Panc1 (cell line): ENCODE measurements at regions not wholly inside any gene's neighbourhood (a gene's known extent, or its start where the extent isn't known, plus 50 kb on each side); places are given as distances from the start of the nearest gene placed in this dataset.

Experiments used
- ATAC-seq: fragments of 200-7000 bp; cut with Tn5 transposase; 2 replicates; pipeline ENCODE4 v1.9.1; 2020; ENCODE audit warnings: mild to moderate bottlenecking, moderate library complexity
- BruUV-seq: library from RNA; stranded (reverse); fragments of 400-500 nt; replicated peaks from 2 replicates; lab custom pipeline; 2021; lab: Mats Ljungman, UMichigan
- CTCF ChIA-PET: fragments of 300-600 bp; sonication (Branson Sonifier 250); formaldehyde crosslinking; loops from one replicate; lab custom pipeline; 2022; ENCODE audit warnings: antibody characterized with exemption; lab: Charles Lee
- POLR2A ChIA-PET: fragments of 300-600 bp; sonication (Branson Sonifier 250); formaldehyde crosslinking; loops from one replicate; lab custom pipeline; 2022; ENCODE audit warnings: antibody characterized with exemption; lab: Charles Lee
- DNase-seq: peaks from one replicate; pipeline ENCODE4 v3.0.0-alpha.2; 2010; ENCODE audit warnings: low read depth, low spot score
- H3K27ac ChIP-seq: 2 replicates; pipeline ENCODE4 v1.5.1; 2011; ENCODE audit warnings: mild to moderate bottlenecking, low read length, inconsistent platforms
- H3K27me3 ChIP-seq: fragments of 200-500 bp; sonication (Bioruptor generic); 2 replicates; pipeline ENCODE4 v1.6.0; 2014; ENCODE audit warnings: low read length, inconsistent platforms; ENCODE audit not compliant: control insufficient read depth, insufficient read depth
- H3K36me3 ChIP-seq: fragments of 200-500 bp; sonication (Bioruptor generic); 2 replicates; pipeline ENCODE4 v1.5.1; 2014; ENCODE audit warnings: inconsistent platforms, mild to moderate bottlenecking, low read length, moderate library complexity; ENCODE audit not compliant: control insufficient read depth, insufficient read depth
- H3K4me1 ChIP-seq: 2 replicates; pipeline ENCODE4 v1.5.1; 2011; ENCODE audit warnings: inconsistent platforms, mild to moderate bottlenecking, low read length, moderate library complexity; ENCODE audit not compliant: control insufficient read depth, insufficient read depth
- H3K4me3 ChIP-seq, 2 experiments: 2 replicates each; pipeline ENCODE4 v1.5.1; 2011 to 2012; ENCODE audit warnings: low read depth in 2 of 2, low read length in 2 of 2, mild to moderate bottlenecking in 2 of 2, inconsistent platforms in 1 of 2, moderate library complexity in 1 of 2
- H3K9me3 ChIP-seq: fragments of 200-500 bp; sonication (Bioruptor generic); 2 replicates; pipeline ENCODE4 v1.5.1; 2014; ENCODE audit warnings: low read depth, mild to moderate bottlenecking, inconsistent platforms, low read length, moderate library complexity; ENCODE audit not compliant: control insufficient read depth, insufficient read depth
- CTCF ChIP-seq: fragments of 450-650 bp; IDR thresholded peaks from 2 replicates; pipeline ENCODE4 v1.5.1; 2017; ENCODE audit warnings: mild to moderate bottlenecking
- POLR2AphosphoS5 ChIP-seq: IDR thresholded peaks from 2 replicates; pipeline ENCODE4 v1.6.1; 2012; ENCODE audit warnings: mild to moderate bottlenecking, low read depth, low read length, moderate library complexity
- SIN3A ChIP-seq: IDR thresholded peaks from 2 replicates; pipeline ENCODE4 v1.6.1; 2012; ENCODE audit warnings: low read depth, mild to moderate bottlenecking, low read length, moderate library complexity, borderline replicate concordance; ENCODE audit not compliant: insufficient read depth
- TCF7L2 ChIP-seq: IDR thresholded peaks from 2 replicates; pipeline ENCODE4 v1.6.1; 2011; ENCODE audit warnings: mild to moderate bottlenecking, low read depth, low read length, inconsistent platforms
- in situ Hi-C: cut with HindIII; loops from 2 replicates; pipeline ENCODE4 v1.10.0; 2016; ENCODE audit warnings: low sequenced_read_pairs, low pct_unique_long_range_greater_than_20kb
- intact Hi-C: fragments of 100-400 bp; cut with micrococcal nuclease; formaldehyde crosslinking; loops from one replicate; pipeline ENCODE4 v1.10.0; 2022; ENCODE audit not compliant: unreplicated experiment
- TF ChIP-seq, protein P1 (sequence below), 2 experiments: IDR thresholded peaks; 2 replicates each; pipeline ENCODE4 v1.6.1; 2011 to 2012; ENCODE audit warnings: low read depth in 2 of 2, control low read depth in 1 of 2, low read length in 1 of 2, mild to moderate bottlenecking in 1 of 2, moderate library complexity in 1 of 2; ENCODE audit not compliant: insufficient read depth in 1 of 2

DNA sequence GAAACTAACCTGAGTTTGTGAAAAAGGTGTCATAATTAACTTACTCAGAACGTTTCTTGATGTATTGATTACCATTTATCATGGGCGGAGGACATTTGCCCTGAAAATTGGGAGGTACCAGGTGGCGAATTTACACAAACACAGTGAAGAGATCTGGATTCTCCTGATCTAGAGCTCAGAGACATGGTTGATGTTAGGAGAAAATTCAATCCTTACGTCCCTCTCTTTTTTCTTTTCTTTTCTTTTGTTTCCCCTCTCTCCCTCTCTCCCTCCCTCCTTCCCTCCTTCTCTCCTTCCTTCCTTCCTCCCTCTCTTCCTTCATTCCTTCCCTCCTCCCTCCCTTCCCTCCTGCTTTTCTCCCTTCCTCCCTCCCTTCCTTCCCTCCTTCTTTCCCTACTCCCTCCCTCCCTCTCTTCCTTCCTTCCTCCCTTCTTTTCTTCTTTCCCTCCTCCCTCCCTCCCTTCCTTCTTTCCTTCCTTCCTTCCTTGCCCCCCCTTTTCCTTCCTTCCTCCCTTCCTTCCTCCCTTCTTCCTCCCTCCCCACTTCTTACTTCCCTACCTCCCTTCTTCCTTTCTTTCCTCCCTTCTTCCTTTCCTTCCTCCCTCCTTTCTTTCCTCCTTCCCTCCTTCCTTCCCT, 234.1 kb downstream of the OTOR start:
- no peak for DNase-seq
- ChIA-PET CTCF (no interaction called here), POLR2A (no interaction called here)
- no peak for ATAC-seq
- BruUV-seq, result no TSS peak
- Histone ChIP-seq H3K27me3 (no peaks in the 10 kb centered on the region), H3K36me3 (no peaks in the 10 kb centered on the region), H3K27ac (no peak overlapping the region), H3K4me3 (no peak overlapping the region), H3K9me3 (no peaks in the 10 kb centered on the region), H3K4me1 (no peaks in the 10 kb centered on the region)
- intact Hi-C loops, result no loop called here
- in situ Hi-C loops, result no loop called here
- TF ChIP-seq, protein P1, sequence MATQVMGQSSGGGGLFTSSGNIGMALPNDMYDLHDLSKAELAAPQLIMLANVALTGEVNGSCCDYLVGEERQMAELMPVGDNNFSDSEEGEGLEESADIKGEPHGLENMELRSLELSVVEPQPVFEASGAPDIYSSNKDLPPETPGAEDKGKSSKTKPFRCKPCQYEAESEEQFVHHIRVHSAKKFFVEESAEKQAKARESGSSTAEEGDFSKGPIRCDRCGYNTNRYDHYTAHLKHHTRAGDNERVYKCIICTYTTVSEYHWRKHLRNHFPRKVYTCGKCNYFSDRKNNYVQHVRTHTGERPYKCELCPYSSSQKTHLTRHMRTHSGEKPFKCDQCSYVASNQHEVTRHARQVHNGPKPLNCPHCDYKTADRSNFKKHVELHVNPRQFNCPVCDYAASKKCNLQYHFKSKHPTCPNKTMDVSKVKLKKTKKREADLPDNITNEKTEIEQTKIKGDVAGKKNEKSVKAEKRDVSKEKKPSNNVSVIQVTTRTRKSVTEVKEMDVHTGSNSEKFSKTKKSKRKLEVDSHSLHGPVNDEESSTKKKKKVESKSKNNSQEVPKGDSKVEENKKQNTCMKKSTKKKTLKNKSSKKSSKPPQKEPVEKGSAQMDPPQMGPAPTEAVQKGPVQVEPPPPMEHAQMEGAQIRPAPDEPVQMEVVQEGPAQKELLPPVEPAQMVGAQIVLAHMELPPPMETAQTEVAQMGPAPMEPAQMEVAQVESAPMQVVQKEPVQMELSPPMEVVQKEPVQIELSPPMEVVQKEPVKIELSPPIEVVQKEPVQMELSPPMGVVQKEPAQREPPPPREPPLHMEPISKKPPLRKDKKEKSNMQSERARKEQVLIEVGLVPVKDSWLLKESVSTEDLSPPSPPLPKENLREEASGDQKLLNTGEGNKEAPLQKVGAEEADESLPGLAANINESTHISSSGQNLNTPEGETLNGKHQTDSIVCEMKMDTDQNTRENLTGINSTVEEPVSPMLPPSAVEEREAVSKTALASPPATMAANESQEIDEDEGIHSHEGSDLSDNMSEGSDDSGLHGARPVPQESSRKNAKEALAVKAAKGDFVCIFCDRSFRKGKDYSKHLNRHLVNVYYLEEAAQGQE (IDR thresholded peaks at IDR 0.05; ENCODE audit: insufficient read depth in 1 of 2, low read depth in 2 of 2, low read length in 1 of 2), result no peak

DNA sequence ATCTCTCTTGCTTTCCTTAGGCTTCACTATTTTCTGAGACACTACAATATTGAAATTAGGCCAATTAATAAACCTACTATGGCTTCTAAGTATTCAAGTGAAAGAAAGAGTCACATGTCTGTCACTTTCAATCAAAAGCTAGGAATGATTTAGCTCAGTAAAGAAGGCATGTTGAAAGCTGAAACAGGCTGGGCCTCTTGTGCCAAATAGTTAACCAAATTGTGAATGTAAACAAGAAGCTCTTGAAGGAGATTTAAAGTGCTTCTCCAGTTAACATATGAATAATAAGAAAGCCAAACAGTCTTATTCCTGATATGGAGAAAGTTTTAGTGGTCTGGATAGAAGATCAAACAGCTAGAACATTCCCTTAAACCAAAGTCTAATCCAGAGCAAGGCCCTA, 236.3 kb downstream of the OTOR start:
- intact Hi-C loops, result no loop called here

More for the DNA sequence above, 236.3 kb downstream of the OTOR start:
- CTCF ChIA-PET, result no interaction called here
- H3K27ac ChIP-seq, result no peak overlapping the region
- no peaks in the 10 kb centered on the region for H3K9me3 ChIP-seq
- POLR2A ChIA-PET, result no interaction called here
- H3K36me3 ChIP-seq, result no peaks in the 10 kb centered on the region
- TF ChIP-seq, protein P1 (IDR thresholded peaks at IDR 0.05; ENCODE audit: insufficient read depth in 1 of 2, low read depth in 2 of 2, low read length in 1 of 2), result no peak
- no peak for TF ChIP-seq SIN3A
- TF ChIP-seq POLR2AphosphoS5, result no peak
- no peak for TF ChIP-seq CTCF
- no peak for TF ChIP-seq TCF7L2
- no peaks in the 10 kb centered on the region for H3K27me3 ChIP-seq
- no peaks in the 10 kb centered on the region for H3K4me1 ChIP-seq
- DNase-seq (no peak), ATAC-seq (no peak)
- in situ Hi-C loops, result no loop called here
- no peak overlapping the region for H3K4me3 ChIP-seq
- BruUV-seq, result no TSS peak
